Endothelial cell of umbilical vein (primary cell): ENCODE measurements at regions not wholly inside any gene's neighbourhood (a gene's known extent, or its start where the extent isn't known, plus 50 kb on each side); places are given as distances from the start of the nearest gene placed in this dataset.

Experiments
- BruUV-seq: library from RNA; stranded (reverse); fragments of 400-500 nt; replicated peaks from 2 replicates; lab custom pipeline; 2021; lab: Mats Ljungman, UMichigan
- CTCF ChIA-PET: fragments of 300-600, 350-600 bp; sonication (Branson Sonifier 250); formaldehyde crosslinking; loops from one replicate; lab custom pipeline; 2021; ENCODE audit warnings: antibody characterized with exemption, inconsistent platforms; lab: Charles Lee
- POLR2A ChIA-PET: fragments of 300-600, 350-600 bp; sonication (Branson Sonifier 250); formaldehyde crosslinking; loops from one replicate; lab custom pipeline; 2021; ENCODE audit warnings: antibody characterized with exemption, inconsistent platforms; lab: Charles Lee
- DNase-seq: peaks from one replicate; pipeline ENCODE4 v3.0.0-alpha.2; 2011; ENCODE audit warnings: low read depth, low spot score
- FAIRE-seq: peaks from 2 replicates; lab custom pipeline; 2011; peaks lifted over from hg19 to GRCh38; lab: Jason Lieb, UNC
- H2AFZ ChIP-seq: 2 replicates; pipeline ENCODE4 v1.6.0; 2012; ENCODE audit warnings: low read depth, low read length, control low read depth, inconsistent platforms
- H3K27ac ChIP-seq: 2 replicates; pipeline ENCODE4 v1.5.1; 2011; ENCODE audit warnings: low read depth, mild to moderate bottlenecking, control low read depth, low read length, moderate library complexity; ENCODE audit not compliant: insufficient read depth
- H3K27me3 ChIP-seq, 2 experiments: 2 replicates each; pipeline versions ENCODE4 v1.6.0 to v1.6.1; 2011; ENCODE audit warnings: low read length in 2 of 2, mixed read lengths in 1 of 2; ENCODE audit not compliant: control insufficient read depth in 2 of 2, insufficient read depth in 2 of 2
- H3K36me3 ChIP-seq, 2 experiments: 2 replicates in 1 of 2; 3 replicates in 1 of 2; pipeline ENCODE4 v1.5.1; 2011; ENCODE audit warnings: low read length in 2 of 2, mild to moderate bottlenecking in 1 of 2, moderate library complexity in 1 of 2; ENCODE audit not compliant: control insufficient read depth in 2 of 2, insufficient read depth in 2 of 2; ENCODE audit errors: extremely low read depth in 1 of 2
- H3K4me1 ChIP-seq: 3 replicates; pipeline ENCODE4 v1.5.1; 2011; ENCODE audit warnings: mild to moderate bottlenecking, low read length; ENCODE audit not compliant: control insufficient read depth, insufficient read depth; ENCODE audit errors: extremely low read depth
- H3K4me2 ChIP-seq: 2 replicates; pipeline ENCODE4 v1.6.1; 2011; ENCODE audit warnings: low read length, control low read depth, mixed read lengths; ENCODE audit not compliant: insufficient read depth
- H3K4me3 ChIP-seq, 3 experiments: fragments of 200-600 bp in 1 of 3; sonication (generic), shearing (Covaris generic) in 1 of 3; replicated peaks in 1 of 3; 2 replicates each; pipeline ENCODE4 v1.5.1; 2011 to 2016; ENCODE audit warnings: control low read depth in 3 of 3, low read length in 3 of 3, mild to moderate bottlenecking in 2 of 3, inconsistent platforms in 1 of 3, low read depth in 1 of 3, moderate library complexity in 1 of 3; ENCODE audit not compliant: insufficient read depth in 1 of 3
- H3K79me2 ChIP-seq: 2 replicates; pipeline ENCODE4 v1.6.0; 2012; ENCODE audit warnings: low read length, inconsistent platforms; ENCODE audit not compliant: control insufficient read depth, insufficient read depth
- H3K9ac ChIP-seq: replicated peaks from 2 replicates; pipeline ENCODE3; 2011; ENCODE audit warnings: low read length, control low read depth; ENCODE audit not compliant: insufficient read depth; ENCODE audit errors: extremely low read depth
- H3K9me1 ChIP-seq: replicated peaks from 3 replicates; pipeline ENCODE4 v1.6.0; 2011; ENCODE audit warnings: mild to moderate bottlenecking, low read length; ENCODE audit not compliant: control insufficient read depth, insufficient read depth; ENCODE audit errors: extremely low read depth
- H3K9me3 ChIP-seq: replicated peaks from 2 replicates; pipeline ENCODE4 v1.5.1; 2012; ENCODE audit warnings: low read length, inconsistent platforms; ENCODE audit not compliant: control insufficient read depth, insufficient read depth
- H4K20me1 ChIP-seq: replicated peaks from 2 replicates; pipeline ENCODE3; 2011; ENCODE audit warnings: mild to moderate bottlenecking, low read length; ENCODE audit not compliant: control insufficient read depth, insufficient read depth; ENCODE audit errors: extremely low read depth
- EZH2 ChIP-seq: IDR thresholded peaks from 2 replicates; pipeline ENCODE4 v1.6.1; 2012; ENCODE audit warnings: borderline replicate concordance, low read depth, mild to moderate bottlenecking, moderate library complexity, low read length, inconsistent platforms; ENCODE audit not compliant: severe bottlenecking
- FOS ChIP-seq: IDR thresholded peaks from 2 replicates; pipeline ENCODE4 v1.6.1; 2011; ENCODE audit warnings: mild to moderate bottlenecking, low read length, moderate library complexity, borderline replicate concordance; ENCODE audit not compliant: insufficient read depth
- GATA2 ChIP-seq: IDR thresholded peaks from 2 replicates; pipeline ENCODE4 v1.7.0; 2011; ENCODE audit warnings: low read depth, mild to moderate bottlenecking, moderate library complexity, mixed read lengths, low read length; ENCODE audit not compliant: insufficient read length, insufficient read depth
- MYC ChIP-seq: IDR thresholded peaks from one replicate; pipeline ENCODE4 v1.6.1; 2011; ENCODE audit warnings: mild to moderate bottlenecking, low read depth, low read length
- POLR2A ChIP-seq: IDR thresholded peaks from 2 replicates; pipeline ENCODE4 v1.6.1; 2012; ENCODE audit warnings: low read depth, mild to moderate bottlenecking, control low read depth, low read length
- POLR2AphosphoS5 ChIP-seq: IDR thresholded peaks from 2 replicates; pipeline ENCODE4 v1.6.1; 2012; ENCODE audit warnings: low read depth, mild to moderate bottlenecking, control low read depth, low read length, moderate library complexity; ENCODE audit not compliant: insufficient read depth
- dilution Hi-C: fragments of 300-500 bp; cut with MboI; formaldehyde crosslinking; loops from one replicate; pipeline ENCODE4 v1.15.0; 2019; ENCODE audit warnings: low sequenced_read_pairs; ENCODE audit not compliant: extremely low pct_ligation_motif_present
- intact Hi-C: fragments of 100-400 bp; cut with micrococcal nuclease; formaldehyde crosslinking; loops from one replicate; pipeline ENCODE4 v1.10.0; 2022
- TF ChIP-seq, protein P1 (sequence below): IDR thresholded peaks from 2 replicates; pipeline ENCODE4 v1.6.1; 2011; ENCODE audit not compliant: insufficient read depth, insufficient read length

- DNase-seq (no peak), FAIRE-seq (no peak)
- POLR2A ChIA-PET = no interaction called here
- no peaks in the 10 kb centered on the region for H3K79me2 ChIP-seq
- CTCF ChIA-PET = no interaction called here
- dilution Hi-C loops (no loop called here), intact Hi-C loops (no loop called here)
- H3K9me3 ChIP-seq = no peaks in the 10 kb centered on the region
- TF ChIP-seq, protein P1, sequence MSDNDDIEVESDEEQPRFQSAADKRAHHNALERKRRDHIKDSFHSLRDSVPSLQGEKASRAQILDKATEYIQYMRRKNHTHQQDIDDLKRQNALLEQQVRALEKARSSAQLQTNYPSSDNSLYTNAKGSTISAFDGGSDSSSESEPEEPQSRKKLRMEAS = no peak
- TF ChIP-seq MYC = no peak
- no peak for TF ChIP-seq FOS
- no peak for TF ChIP-seq EZH2
- no peak for TF ChIP-seq GATA2
- H3K36me3 ChIP-seq = no peaks in the 10 kb centered on the region
- H2AFZ ChIP-seq = no peak overlapping the region
- no peak overlapping the region for H3K27ac ChIP-seq
- H3K4me3 ChIP-seq = no peak overlapping the region
- H3K4me2 ChIP-seq = no peak overlapping the region
- no peaks in the 10 kb centered on the region for H4K20me1 ChIP-seq
- no peaks in the 10 kb centered on the region for H3K4me1 ChIP-seq
- H3K9ac ChIP-seq = no peak overlapping the region
- no peaks in the 10 kb centered on the region for H3K9me1 ChIP-seq
- H3K27me3 ChIP-seq = no peaks in the 10 kb centered on the region
- no TSS peak for BruUV-seq
These were observed 68.7 kb upstream of the RNF7 start for GRCh38 chr3:141669434-141669833.

DNA sequence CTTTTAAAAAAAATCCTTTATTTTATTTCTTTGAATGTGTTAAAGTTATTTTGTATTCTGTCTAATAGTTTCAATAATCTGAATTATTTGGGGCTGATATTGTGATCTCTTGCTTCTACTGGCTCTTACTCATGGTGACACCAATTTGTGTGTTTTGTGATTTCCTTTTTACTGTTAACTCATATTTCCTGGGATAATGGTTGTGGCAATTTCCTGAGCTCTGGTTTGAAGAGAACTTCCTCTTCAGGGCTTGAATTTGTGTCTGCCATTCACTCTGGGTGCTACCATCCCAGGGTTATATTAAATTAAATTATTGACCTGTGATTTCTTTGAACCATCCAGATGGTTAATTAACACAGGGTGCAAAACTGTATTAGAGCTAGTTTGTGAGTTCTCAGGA lies 60.4 kb upstream of the RNF7 start:
- intact Hi-C loops (no loop called here), dilution Hi-C loops (no loop called here)
- POLR2A ChIA-PET = no interaction called here
- CTCF ChIA-PET = interaction anchor here (0.8 to 2.2 kb wide), 5 partner anchors 9 to 285 kb away, joined by 3 to 6 read pairs (median 4); no protein-coding TSS in a partner anchor
- FAIRE-seq (no peak), DNase-seq (no peak)
- no TSS peak for BruUV-seq
- Histone ChIP-seq H3K36me3 (no peaks in the 10 kb centered on the region), H3K4me1 (peaks cover 35% of the 10 kb centered on the region), H3K27ac (no peak overlapping the region), H3K9me1 (no peaks in the 10 kb centered on the region), H3K9me3 (no peaks in the 10 kb centered on the region), H2AFZ (no peak overlapping the region), H4K20me1 (no peaks in the 10 kb centered on the region), H3K4me3 (no peak overlapping the region), H3K79me2 (no peaks in the 10 kb centered on the region), H3K27me3 (no peaks in the 10 kb centered on the region), H3K4me2 (peak overlapping the region; percentile 38), H3K9ac (no peak overlapping the region)
- TF ChIP-seq GATA2 (peak; percentile 8), POLR2AphosphoS5 (no peak), POLR2A (no peak), FOS (peak; percentile 23), MYC (no peak)
- TF ChIP-seq, protein P1 = no peak
